NCI-H146 (cell line): ENCODE measurements at regions not wholly inside any gene's neighbourhood (a gene's known extent, or its start where the extent isn't known, plus 50 kb on each side); places are given as distances from the start of the nearest gene placed in this dataset.
"Not testable (repeated sequence)": the region's sequence is repeated elsewhere in the genome, so short reads cannot be mapped to it uniquely, and the experiment has no call there.

Experiments
- DNase-seq: peaks from one replicate; lab custom pipeline; 2025; lab: John Stamatoyannopoulos, UW

- DNase-seq, result no peak
Observed at GRCh38 chr21:23585419-23585818, 2021.9 kb downstream of the MRPL39 start.

DNA sequence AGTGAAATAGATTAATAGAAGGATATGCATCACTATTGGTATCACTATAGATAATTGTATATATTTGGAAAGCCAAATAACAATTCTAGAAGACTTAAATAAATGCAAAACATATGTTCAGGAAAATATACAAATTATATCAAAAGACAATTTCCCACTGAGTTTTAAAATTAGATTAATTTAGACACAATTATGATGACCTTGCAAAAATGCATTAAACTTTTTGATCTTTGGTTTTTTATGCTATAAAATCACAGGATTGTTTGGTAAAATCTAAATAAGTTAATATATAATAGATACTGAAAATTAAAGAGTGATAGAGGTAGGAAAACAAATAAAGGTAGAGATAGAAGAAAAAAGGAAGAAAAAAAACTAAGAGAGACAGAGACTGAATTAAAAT, 2027.7 kb downstream of the MRPL39 start:
- no peak for DNase-seq

- peak; percentile 10 for DNase-seq
Observed at GRCh38 chr21:23578027-23578426, 2029.3 kb downstream of the MRPL39 start.

DNA sequence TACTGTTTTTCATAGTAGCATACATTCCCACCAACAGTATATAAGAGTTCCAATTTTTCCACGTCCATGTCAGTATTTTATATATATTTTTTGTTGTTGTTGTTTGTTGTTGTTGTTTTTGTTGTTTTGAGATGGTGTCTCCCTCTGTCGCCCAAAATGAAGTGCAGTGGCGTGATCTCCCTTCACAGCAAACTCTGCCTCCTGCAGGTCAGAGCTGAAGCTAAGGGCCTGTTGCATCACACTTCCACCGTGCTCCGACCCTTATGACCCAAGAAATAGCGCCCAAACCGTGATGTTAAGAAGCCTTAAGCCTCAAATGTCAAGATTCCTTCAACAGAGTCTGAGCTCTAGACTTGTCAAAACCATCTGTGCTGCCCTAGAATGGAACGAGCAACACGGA, 2032.3 kb downstream of the MRPL39 start:
- no peak for DNase-seq

- DNase-seq, result not testable (repeated sequence)
Observed at GRCh38 chr21:23548924-23549323, 2058.4 kb downstream of the MRPL39 start.

DNA sequence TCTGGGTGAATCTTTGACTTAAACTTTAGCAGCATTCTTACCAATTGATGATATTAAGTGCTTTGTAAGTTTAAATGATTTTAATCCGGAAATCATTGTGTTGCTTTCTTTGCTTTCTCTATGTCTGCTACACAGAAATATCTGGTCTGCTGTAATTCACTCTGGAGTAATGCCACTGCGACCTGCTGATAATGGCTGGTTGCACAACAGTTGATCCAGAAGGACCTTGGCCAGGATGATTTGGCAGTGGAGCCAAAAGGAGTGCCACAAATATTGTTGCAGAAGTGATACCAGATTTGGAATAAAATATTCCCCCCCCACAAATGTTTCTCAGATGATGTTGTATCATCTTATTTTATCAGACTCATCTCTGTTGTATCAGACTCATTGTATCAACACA, 2063.9 kb downstream of the MRPL39 start:
- DNase-seq, result no peak

DNA sequence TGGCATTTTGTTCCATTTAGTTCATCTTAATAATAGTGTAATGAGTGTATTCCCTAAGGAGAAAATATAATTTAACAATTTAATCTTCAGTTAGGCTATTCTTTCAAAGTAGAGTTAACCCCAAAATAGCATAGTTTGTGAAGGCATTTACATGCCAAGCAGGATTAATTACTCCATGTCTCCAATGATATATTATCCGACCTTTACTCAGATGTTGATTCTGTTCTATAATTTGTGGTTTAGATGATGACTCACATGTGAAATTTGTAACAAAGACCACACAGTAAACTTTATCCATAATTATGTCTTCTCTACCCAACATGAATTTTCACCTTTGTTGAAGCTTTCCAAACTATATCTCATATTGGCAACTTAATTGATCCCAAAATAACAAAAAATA, 2065.2 kb downstream of the MRPL39 start:
- DNase-seq, result no peak

DNA sequence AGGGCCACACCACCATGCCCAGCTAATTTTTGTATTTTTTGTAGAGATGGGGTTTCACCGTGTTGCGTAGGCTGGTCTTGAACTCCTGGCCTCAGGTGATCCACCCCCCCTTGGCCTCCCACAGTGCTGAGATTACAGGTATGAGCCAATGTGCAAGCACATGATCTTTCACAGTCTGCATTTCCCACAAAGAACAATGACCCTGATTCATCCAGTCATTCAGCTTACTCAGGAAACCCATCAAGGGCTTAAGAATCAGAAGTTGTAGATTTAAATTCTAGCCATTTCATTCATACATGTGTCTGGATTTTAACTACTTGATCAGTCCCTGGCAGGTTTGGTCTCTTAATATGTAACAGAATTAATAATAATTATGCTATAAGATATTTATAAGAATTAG, 2065.7 kb downstream of the MRPL39 start:
- DNase-seq, result no peak

DNA sequence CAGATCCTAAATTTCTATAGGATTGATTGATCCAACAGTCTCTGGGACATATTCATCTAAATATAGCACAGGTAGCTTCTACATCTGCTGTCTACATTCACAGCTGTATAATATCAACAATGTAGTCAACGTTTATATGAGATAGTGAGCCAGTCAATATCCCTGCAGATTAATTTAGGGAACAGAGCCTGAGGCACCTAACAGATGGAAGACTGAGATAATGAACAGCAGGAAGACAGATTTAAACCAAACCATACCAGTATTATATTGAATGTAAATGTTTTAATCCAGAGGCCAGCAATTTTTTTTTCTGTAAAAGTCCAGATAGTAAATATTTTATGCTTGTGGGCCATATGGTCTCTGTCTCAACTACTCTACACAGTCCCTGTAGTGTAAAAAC, 2072.4 kb downstream of the MRPL39 start:
- peak; percentile 66 for DNase-seq

GRCh38 chr21:23531444-23531843, 2075.8 kb downstream of the MRPL39 start:
- DNase-seq, result no peak

- DNase-seq, result no peak
Observed at GRCh38 chr21:23524685-23525084, 2082.6 kb downstream of the MRPL39 start.

DNA sequence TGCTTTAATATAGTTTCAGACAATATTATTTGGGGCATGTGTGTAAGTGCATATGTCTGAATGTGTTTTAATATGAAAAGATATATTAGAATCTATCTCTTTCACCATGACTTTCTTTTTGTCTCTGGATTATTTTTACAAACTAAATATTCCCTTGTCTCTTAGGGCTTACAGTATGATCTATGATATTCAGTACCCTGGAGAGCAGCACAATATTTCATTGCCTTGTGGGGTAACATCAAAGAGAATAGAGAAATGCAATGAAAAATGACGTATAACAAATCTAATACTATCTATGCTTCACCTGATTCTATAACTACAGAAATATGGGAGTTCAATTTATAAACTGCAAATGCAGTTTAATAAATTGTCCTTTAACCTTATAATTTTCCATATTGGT, 2084.5 kb downstream of the MRPL39 start:
- DNase-seq, result no peak

DNA sequence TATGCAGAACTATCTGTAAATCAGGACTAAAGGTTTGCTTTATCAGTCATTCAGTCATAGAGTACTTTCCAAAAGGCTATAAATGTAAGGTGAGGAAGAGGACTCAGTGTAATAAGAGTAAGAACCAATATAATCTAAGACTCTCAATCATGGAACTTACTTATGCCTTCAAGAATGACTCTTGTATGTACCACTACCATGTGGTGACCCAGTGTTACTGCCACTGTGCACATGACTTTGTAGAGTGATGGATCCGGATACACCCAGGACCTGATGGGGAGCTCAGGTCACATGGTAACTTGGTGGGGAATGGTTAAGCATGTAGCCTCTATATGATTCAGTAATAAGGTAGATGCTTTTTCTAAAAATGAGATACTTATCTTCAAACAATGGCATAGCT, 2099.8 kb downstream of the MRPL39 start:
- no peak for DNase-seq

DNA sequence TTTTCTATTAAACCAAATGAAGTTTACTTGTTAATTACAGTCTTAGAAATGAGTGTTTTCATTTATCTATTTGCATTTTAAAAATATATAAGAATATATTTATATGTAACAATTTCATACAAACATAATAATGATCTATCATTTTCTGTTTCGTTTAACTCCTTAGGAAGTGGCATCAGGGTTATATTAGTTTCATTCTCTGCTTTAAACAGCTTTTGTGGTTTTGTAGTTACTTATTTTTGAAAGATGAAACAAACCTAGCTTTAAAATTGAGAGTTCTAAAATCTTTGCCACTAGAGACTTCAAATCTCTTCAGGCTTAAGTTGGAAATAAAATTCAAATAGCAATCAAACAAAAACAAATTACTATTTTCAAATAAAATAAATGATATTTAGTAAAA, 2110.6 kb downstream of the MRPL39 start:
- DNase-seq, result no peak

- DNase-seq, result peak; percentile 85
Observed at GRCh38 chr21:23488245-23488644, 2119.0 kb downstream of the MRPL39 start.

DNA sequence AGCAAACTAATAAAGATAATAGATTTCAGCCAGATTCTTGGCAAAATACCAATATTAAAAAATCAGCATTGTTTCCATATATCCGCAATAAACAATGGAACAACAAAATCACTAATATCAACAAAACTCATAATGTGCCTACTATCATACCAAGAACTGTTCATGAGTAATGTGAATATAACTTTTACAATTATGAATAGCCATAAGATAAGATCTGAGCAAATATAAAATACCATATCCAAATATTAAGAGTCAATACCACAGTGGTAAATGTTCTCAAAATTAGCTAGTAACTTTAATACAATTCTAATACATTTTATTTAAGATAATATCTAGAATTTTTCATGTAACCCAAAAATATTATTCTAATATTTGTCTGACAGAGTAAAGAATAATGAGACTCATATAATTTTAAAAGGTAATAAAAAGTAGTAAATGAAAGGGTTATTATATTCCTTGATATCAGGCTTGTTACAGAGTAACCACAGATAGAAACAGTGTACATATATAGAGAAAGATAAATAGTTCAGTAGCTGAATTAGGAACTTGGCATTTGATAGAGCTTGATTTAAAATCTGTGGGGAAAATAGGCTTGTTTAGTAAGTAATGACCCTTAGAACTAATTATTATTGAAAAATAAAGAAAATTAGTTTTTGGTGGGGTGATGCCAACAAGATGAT, 2126.6 kb downstream of the MRPL39 start:
- DNase-seq, result no peak

- DNase-seq, result no peak
Observed at GRCh38 chr21:23478381-23478780, 2128.9 kb downstream of the MRPL39 start.

DNA sequence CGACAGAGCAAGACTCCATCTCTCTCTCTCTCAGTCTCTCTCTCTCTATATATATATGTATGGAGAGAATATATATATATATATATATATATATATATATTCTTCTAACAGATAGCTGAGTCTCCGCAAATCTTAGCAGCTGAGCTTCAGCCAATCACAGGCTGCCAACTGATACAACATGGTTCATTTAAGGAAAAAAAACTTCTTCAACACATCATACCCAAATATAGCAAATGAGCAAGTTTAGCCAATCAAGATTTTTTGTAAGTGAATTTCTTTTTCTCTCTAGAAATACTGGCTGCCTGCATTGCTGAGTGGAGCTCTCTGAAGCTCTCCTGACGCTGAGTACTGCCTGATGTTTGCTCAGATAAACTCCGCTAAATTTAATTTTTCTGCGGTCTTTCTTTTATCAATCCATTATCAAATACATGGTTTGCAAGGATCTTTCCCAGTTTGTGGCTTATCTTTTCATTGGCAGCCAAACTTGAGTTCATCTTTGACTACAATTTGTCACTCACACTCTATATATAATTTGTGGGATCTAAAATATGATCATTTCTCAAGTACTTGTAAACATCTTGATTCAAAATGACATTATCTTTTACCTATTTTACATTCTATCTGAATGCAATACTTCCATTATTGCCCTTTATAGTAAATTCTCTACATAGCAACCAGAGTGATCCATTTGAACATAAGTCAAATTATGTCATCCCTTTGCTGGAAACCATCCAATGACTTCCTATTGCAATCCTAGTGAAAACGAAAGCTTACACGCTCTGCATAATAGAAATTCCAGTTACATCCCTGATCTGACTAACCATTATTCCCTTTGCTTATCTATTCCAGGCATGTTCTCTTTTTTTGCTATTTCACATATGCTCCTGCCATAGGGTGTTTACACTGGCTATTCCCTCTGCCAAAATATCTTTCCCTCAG, 2131.7 kb downstream of the MRPL39 start:
- no peak for DNase-seq

DNA sequence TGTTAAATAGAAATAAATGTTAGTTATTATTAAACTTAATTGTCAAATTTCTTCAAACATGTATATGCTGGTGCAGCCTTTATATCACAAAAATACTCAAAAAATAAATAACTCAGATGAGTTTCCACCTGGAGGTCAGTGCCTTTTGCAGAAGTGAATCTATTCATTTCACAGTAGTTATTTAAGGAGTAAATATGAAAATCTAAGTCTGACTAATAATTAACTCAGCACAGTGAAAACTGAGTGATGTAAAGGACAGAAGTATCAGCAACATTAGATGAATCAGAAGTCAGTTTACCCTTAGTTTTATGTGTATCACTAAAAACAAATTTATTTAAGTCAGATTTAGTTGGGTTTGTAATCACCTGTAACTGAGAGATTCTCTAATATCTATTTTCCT, 2135.4 kb downstream of the MRPL39 start:
- no peak for DNase-seq

DNA sequence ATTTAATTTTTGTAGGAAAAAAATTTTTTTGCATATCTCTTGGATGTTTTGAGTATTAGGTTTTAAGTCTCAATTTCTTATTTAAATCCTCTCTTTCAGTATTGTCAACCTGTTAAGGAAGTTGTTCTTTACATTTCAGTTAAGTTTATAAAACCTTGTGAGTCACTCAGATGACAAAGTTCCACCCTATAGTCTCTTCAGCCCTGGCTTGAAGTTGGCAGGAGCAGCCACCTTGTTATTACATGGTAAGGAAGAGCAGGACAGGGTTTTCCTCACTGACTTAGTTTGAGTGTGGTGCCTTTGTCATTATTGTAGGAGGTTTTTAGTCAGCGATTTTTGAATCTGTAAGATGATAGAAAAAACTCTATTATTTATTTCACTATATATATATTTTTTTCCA, 2143.9 kb downstream of the MRPL39 start:
- no peak for DNase-seq

GRCh38 chr21:23455676-23456075, 2151.6 kb downstream of the MRPL39 start:
- no peak for DNase-seq

DNA sequence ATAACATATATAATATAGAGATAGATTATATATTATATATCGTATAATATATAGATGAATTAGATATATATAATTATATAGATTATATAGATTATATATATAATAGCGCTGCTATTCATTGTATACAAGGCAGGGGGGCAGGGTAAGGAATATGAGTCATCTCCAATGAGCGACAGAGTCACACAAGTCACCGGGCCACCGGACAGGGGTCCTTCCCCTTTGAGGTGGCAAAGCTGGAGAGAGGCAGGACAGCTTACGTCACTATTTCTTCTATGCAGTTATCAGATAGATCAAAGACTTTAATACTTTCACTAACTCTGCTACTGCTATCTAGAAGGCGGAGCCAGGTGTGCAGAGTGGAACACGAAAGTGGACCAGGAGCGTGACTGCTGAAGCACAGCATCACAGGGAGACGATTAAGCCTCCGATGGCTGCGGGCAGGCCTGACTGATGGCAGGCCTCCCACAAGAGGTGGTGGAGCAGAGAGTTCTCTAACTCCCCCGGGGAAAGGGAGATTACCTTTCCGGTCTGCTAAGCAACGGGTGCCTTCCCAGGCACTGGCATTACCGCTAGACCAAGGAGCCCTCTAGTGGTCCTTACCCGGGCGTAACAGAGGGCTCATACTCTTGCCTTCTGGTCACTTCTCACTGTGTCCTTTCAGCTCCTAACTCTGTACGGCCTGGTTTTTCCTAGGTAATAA, 2154.7 kb downstream of the MRPL39 start:
- DNase-seq, result no peak

DNA sequence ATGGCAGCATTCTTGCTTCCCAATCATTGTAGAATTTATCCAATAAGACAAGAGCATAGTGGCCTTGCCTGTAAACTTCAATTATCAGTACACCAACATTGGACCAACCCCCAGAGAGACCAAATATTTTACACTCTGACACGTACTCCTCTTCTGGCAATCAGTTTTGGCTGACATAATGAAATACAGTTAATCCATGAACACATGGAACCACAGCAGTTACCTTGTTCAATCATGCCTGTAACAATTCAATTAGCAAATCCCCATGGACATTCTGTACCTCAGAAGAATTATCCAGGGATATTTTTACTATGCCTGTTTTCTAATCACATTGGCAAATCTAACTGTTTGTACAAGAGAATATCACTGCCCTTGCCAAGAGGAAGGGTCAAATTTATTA, 2162.0 kb downstream of the MRPL39 start:
- DNase-seq, result no peak
